Smooth muscle cell (in vitro differentiated cells): ENCODE measurements at regions not wholly inside any gene's neighbourhood (a gene's known extent, or its start where the extent isn't known, plus 50 kb on each side); places are given as distances from the start of the nearest gene placed in this dataset.
A peak's percentile ranks its signal among the peaks of the same experiment; 100 is the strongest.

ENCODE experiments used
- DNase-seq: peaks from one replicate; lab custom pipeline; 2025; ENCODE audit not compliant: unreplicated experiment; lab: John Stamatoyannopoulos, UW
- H2AFZ ChIP-seq: fragments of 200-600 bp; sonication (generic); 2 replicates; pipeline ENCODE4 v1.6.0; 2016; ENCODE audit warnings: antibody characterized with exemption, low read depth, mild to moderate bottlenecking
- H3F3A ChIP-seq: fragments of 200-600 bp; sonication (generic); 2 replicates; pipeline ENCODE4 v1.6.0; 2017; ENCODE audit warnings: antibody characterized with exemption, low read depth
- H3K27ac ChIP-seq: fragments of 200-600 bp; sonication (generic); 2 replicates; pipeline ENCODE4 v1.5.1; 2016; ENCODE audit warnings: low read depth, mild to moderate bottlenecking
- H3K27me3 ChIP-seq: fragments of 200-600 bp; sonication (generic); 2 replicates; pipeline ENCODE4 v1.6.1; 2016; ENCODE audit warnings: low read depth, mild to moderate bottlenecking
- H3K36me3 ChIP-seq: fragments of 200-600 bp; sonication (generic); 2 replicates; pipeline ENCODE4 v1.5.1; 2016; ENCODE audit warnings: low read depth
- H3K4me1 ChIP-seq: fragments of 200-600 bp; sonication (generic); 2 replicates; pipeline ENCODE4 v1.5.1; 2016; ENCODE audit warnings: low read depth
- H3K4me2 ChIP-seq: fragments of 200-600 bp; sonication (generic); 2 replicates; pipeline ENCODE4 v1.6.0; 2016; ENCODE audit warnings: mild to moderate bottlenecking
- H3K4me3 ChIP-seq: fragments of 200-600 bp; sonication (generic); 2 replicates; pipeline ENCODE4 v1.5.1; 2016; ENCODE audit warnings: mild to moderate bottlenecking
- H3K79me2 ChIP-seq: fragments of 200-600 bp; sonication (generic); 2 replicates; pipeline ENCODE4 v1.6.0; 2016; ENCODE audit warnings: low read depth, mild to moderate bottlenecking
- H3K9ac ChIP-seq: fragments of 200-600 bp; sonication (generic); 2 replicates; pipeline ENCODE4 v1.6.0; 2016; ENCODE audit warnings: low read depth
- H3K9me3 ChIP-seq: fragments of 200-600 bp; sonication (generic); replicated peaks from 2 replicates; pipeline ENCODE4 v1.5.1; 2016; ENCODE audit warnings: low read depth
- H4K20me1 ChIP-seq: fragments of 200-600 bp; sonication (generic); 2 replicates; pipeline ENCODE4 v1.6.0; 2016; ENCODE audit warnings: low read depth
- WGBS: methylation state at CpG from one replicate; pipeline ENCODE4 v1.1.7; 2016; ENCODE audit warnings: low lambda C conversion rate; 5-methylcytosine and 5-hydroxymethylcytosine counted together
- TF ChIP-seq, protein P1 (sequence below): fragments of 200-600 bp; sonication (generic); IDR thresholded peaks from 2 replicates; pipeline ENCODE4 v1.5.1; 2017; ENCODE audit warnings: borderline replicate concordance, mild to moderate bottlenecking, antibody characterized with exemption; ENCODE audit not compliant: insufficient read depth, poor library complexity, severe bottlenecking

DNA sequence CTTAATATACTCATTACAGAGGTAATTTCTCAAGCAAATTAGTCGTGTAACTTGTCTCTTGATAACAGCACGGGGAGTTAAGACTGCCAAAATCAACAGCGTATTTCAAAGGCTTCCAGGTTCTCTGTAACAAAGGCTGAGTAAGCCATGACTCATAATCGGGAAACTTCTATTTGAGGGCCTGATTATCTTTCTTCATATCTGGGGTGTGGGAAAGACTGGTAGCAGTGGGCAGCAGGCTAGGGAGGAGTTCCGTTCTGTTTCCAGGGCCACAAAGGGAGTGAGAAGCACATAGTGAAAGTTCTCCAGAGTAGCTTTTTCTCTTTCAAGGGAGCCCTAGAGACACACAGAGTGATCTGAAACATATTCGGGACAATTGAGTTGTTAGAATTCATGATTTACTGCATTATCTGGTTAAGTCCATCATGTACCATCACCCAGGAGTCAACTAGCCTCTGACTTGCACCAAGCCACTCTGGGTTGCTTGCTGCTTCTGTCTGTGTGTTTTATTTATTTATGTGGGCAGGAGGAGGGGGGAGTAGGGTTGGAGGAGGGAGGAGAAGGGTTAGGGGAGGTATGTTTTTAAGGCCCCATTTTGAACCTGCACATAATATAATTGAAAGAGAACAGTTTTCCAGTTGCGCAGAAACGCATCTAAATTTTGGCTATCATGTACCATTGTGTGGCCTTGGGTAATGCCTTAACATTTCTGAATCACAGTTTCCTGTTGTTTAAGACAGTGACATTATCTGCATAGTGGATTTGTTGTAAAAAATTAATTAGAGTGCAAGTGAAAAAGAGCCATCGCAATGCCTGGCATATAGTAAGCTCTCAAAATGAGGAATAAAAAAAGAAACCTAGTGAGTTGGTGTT lies 80.5 kb upstream of the ITPRID2 start:
- Histone ChIP-seq H3K4me1 (peaks cover 13% of the 10 kb centered on the region), H3F3A (peaks cover 12% of the 10 kb centered on the region), H4K20me1 (no peaks in the 10 kb centered on the region), H3K9me3 (no peaks in the 10 kb centered on the region), H3K27me3 (no peaks in the 10 kb centered on the region), H3K79me2 (no peaks in the 10 kb centered on the region), H3K36me3 (no peaks in the 10 kb centered on the region), H3K4me3 (no peak overlapping the region), H2AFZ (peak overlapping the region; percentile 20), H3K27ac (peak overlapping the region; percentile 91), H3K4me2 (peak overlapping the region; percentile 65), H3K9ac (peak overlapping the region; percentile 3)
- DNase-seq, result no peak
- TF ChIP-seq, protein P1, sequence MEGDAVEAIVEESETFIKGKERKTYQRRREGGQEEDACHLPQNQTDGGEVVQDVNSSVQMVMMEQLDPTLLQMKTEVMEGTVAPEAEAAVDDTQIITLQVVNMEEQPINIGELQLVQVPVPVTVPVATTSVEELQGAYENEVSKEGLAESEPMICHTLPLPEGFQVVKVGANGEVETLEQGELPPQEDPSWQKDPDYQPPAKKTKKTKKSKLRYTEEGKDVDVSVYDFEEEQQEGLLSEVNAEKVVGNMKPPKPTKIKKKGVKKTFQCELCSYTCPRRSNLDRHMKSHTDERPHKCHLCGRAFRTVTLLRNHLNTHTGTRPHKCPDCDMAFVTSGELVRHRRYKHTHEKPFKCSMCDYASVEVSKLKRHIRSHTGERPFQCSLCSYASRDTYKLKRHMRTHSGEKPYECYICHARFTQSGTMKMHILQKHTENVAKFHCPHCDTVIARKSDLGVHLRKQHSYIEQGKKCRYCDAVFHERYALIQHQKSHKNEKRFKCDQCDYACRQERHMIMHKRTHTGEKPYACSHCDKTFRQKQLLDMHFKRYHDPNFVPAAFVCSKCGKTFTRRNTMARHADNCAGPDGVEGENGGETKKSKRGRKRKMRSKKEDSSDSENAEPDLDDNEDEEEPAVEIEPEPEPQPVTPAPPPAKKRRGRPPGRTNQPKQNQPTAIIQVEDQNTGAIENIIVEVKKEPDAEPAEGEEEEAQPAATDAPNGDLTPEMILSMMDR, result no peak
- WGBS, result 37% methylated on average over 9 of the region's 9 CpGs

DNA sequence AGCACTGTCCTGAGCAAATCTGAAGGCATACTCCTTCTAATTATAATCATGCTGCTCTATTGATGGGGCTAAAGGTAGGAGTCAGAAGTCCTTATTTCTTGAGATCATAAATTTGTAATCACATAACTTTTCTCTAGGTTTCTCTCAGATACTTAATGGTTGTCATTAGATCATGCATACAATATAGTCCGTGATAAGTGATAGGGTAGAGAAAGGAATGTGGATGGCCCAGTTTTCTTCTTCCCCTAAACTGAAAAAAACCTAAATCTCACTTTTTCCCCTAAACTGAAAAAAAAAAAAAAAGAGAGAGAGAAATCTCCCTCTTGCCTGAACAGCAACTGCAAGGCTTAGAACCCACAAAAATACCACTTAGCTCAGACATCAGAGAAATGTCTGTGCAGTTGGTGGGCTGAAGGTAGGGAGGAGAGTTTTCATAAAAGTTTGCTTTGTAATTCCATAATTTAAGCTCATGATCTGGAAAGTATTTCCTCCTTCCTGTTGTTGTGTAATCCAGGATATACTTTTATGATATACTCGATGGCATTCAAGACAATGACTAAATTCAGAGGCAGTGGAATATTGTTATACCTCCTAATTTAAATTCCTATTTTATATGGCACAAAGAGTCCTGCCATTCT lies 79.3 kb upstream of the ITPRID2 start:
- Histone ChIP-seq H3K27ac (peak overlapping the region; percentile 91), H3K4me2 (peak overlapping the region; percentile 65), H3K27me3 (no peaks in the 10 kb centered on the region), H2AFZ (peak overlapping the region; percentile 9), H3K4me3 (no peak overlapping the region), H3K9me3 (no peaks in the 10 kb centered on the region), H3F3A (peaks cover 12% of the 10 kb centered on the region), H3K79me2 (no peaks in the 10 kb centered on the region), H3K36me3 (no peaks in the 10 kb centered on the region), H3K4me1 (peaks cover 13% of the 10 kb centered on the region), H4K20me1 (no peaks in the 10 kb centered on the region), H3K9ac (no peak overlapping the region)
- WGBS, result 22% methylated on average over 2 of the region's 2 CpGs
- TF ChIP-seq, protein P1, result no peak
- DNase-seq, result no peak

DNA sequence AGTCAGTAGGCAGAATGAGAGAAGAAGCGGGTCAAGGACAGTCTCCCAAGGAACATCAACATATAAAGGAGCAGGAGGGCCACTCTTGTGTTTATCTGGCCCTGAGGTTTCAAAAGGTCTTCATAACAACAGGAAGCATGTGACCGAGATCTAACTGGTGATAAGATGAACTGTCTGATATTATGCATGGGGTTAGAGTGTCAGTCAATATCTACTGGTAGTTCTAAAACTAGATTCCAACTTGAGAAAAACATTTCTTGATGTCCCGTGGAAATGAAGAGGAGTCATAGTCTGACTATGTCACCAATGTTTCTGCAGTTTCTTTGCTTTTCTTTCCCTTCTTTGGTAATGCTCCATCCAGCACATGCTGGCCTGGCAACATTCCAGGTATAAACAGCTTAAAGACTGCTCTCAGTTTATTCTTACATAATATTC lies 77.5 kb upstream of the ITPRID2 start:
- peaks cover 12% of the 10 kb centered on the region for H3F3A ChIP-seq
- H3K9ac ChIP-seq, result peak overlapping the region; percentile 36
- peaks cover 13% of the 10 kb centered on the region for H3K4me1 ChIP-seq
- peak overlapping the region; percentile 91 for H3K27ac ChIP-seq
- TF ChIP-seq, protein P1, result no peak
- DNase-seq, result no peak
- H3K4me3 ChIP-seq, result no peak overlapping the region
- no peaks in the 10 kb centered on the region for H3K79me2 ChIP-seq
- H3K36me3 ChIP-seq, result no peaks in the 10 kb centered on the region
- H3K9me3 ChIP-seq, result no peaks in the 10 kb centered on the region
- no peaks in the 10 kb centered on the region for H3K27me3 ChIP-seq
- peak overlapping the region; percentile 46 for H3K4me2 ChIP-seq
- H2AFZ ChIP-seq, result peak overlapping the region; percentile 20
- 62% methylated on average over 3 of the region's 3 CpGs for WGBS
- H4K20me1 ChIP-seq, result no peaks in the 10 kb centered on the region
